ENCODE measurements at regions not wholly inside any gene's neighbourhood (a gene's known extent, or its start where the extent isn't known, plus 50 kb on each side); places are given as distances from the start of the nearest gene placed in this dataset.

GRCh38 chr2:74036010-74036409 is 51.3 kb downstream of the TET3 start:
- Histone ChIP-seq H3K9me3 (no peaks in the 10 kb centered on the region), H3K9me2 (no peaks in the 10 kb centered on the region), H4K20me1 (ENCODE audit: insufficient read depth) (0 out of 2 replicates have a peak, but pooled peaks cover 8% of the 10 kb centered on the region), H3K4me1 (ENCODE audit: control insufficient read depth in 1 of 2, insufficient read depth in 2 of 2, low read depth in 1 of 2, low read length in 1 of 2) (peaks cover 7 to 17% of the 10 kb centered on the region in 2 experiments; a peak in 3 of 4 replicates), H2AFZ (ENCODE audit: low read depth) (no peak overlapping the region), H3K27ac (ENCODE audit: low read depth in 2 of 2, low read length in 1 of 2) (no peak overlapping the region), H3K36me3 (replicated peaks in 1 of 2; ENCODE audit: control insufficient read depth in 1 of 2, insufficient read depth in 2 of 2, low read length in 1 of 2) (no peaks in the 10 kb centered on the region), H3K79me2 (ENCODE audit: insufficient read depth) (no peaks in the 10 kb centered on the region; the same call in 1 of the 2 replicates), H3K4me2 (no peak overlapping the region), H3K4me3 (ENCODE audit: low read depth in 2 of 2, low read length in 1 of 2) (no peak overlapping the region), H3F3A (replicated peaks; ENCODE audit: insufficient read depth) (no peaks in the 10 kb centered on the region), H3K27me3 (ENCODE audit: insufficient read depth) (no peaks in the 10 kb centered on the region), H3K9ac (no peak overlapping the region)
- CTCF ChIA-PET = no interaction called here
- DNase-seq = no peak
- TF ChIP-seq RCOR1 (IDR thresholded peaks at IDR 0.05; ENCODE audit: low read length) (no peak), TAF1 (IDR thresholded peaks at IDR 0.05; ENCODE audit: borderline replicate concordance, low read depth, low read length) (no peak), POLR2AphosphoS5 (IDR thresholded peaks at IDR 0.05; ENCODE audit: low read depth, low read length) (no peak), RFX5 (IDR thresholded peaks at IDR 0.05; ENCODE audit: low read length) (no peak), RXRA (IDR thresholded peaks at IDR 0.05; ENCODE audit: borderline replicate concordance, low read depth) (no peak), MXI1 (IDR thresholded peaks at IDR 0.05; ENCODE audit: low read depth, low read length) (no peak), ELF1 (IDR thresholded peaks at IDR 0.05) (no peak), SMC3 (IDR thresholded peaks at IDR 0.05; ENCODE audit: low read depth, low read length) (no peak), USF1 (IDR thresholded peaks at IDR 0.05; ENCODE audit: borderline replicate concordance, low read depth) (no peak), MAX (IDR thresholded peaks at IDR 0.05; ENCODE audit: low read depth) (no peak), CHD2 (IDR thresholded peaks at IDR 0.05; ENCODE audit: low read length, partially characterized antibody) (no peak), JUND (IDR thresholded peaks at IDR 0.05) (no peak), GABPA (IDR thresholded peaks at IDR 0.05; ENCODE audit: low read depth) (no peak), RAD21 (IDR thresholded peaks at IDR 0.05; ENCODE audit: low read length) (no peak), CTCF (IDR thresholded peaks at IDR 0.05) (no peak), NRF1 (IDR thresholded peaks at IDR 0.05; ENCODE audit: low read depth, low read length) (no peak)
- WGBS (ENCODE audit: low lambda C conversion rate) = 92% methylated on average over 7 of the region's 7 CpGs
- POLR2A ChIA-PET = no interaction called here

GRCh38 chr2:74036450-74037195 is 51.9 kb downstream of the TET3 start:
- CTCF ChIA-PET = no interaction called here
- H3K27me3 ChIP-seq (ENCODE audit: insufficient read depth) = no peaks in the 10 kb centered on the region
- H3K4me3 ChIP-seq (ENCODE audit: low read depth in 2 of 2, low read length in 1 of 2) = no peak overlapping the region
- no peak overlapping the region for H3K4me2 ChIP-seq
- whole genome bisulfite sequencing (ENCODE audit: low lambda C conversion rate) = 90% methylated on average over 4 of the region's 4 CpGs
- POLR2A ChIA-PET = no interaction called here
- H3K79me2 ChIP-seq (ENCODE audit: insufficient read depth) = no peaks in the 10 kb centered on the region; the same call in none of the 2 replicates
- no peak overlapping the region for H3K27ac ChIP-seq (ENCODE audit: low read depth in 2 of 2, low read length in 1 of 2)
- H2AFZ ChIP-seq (ENCODE audit: low read depth) = no peak overlapping the region
- DNase-seq = no peak
- no peak overlapping the region for H3K9ac ChIP-seq
- H3K9me3 ChIP-seq = no peaks in the 10 kb centered on the region
- H3F3A ChIP-seq (replicated peaks; ENCODE audit: insufficient read depth) = no peaks in the 10 kb centered on the region
- H3K9me2 ChIP-seq = no peaks in the 10 kb centered on the region
- H3K4me1 ChIP-seq (ENCODE audit: control insufficient read depth in 1 of 2, insufficient read depth in 2 of 2, low read depth in 1 of 2, low read length in 1 of 2) = peaks cover 7 to 10% of the 10 kb centered on the region in 2 experiments; a peak in 3 of 4 replicates
- H3K36me3 ChIP-seq (replicated peaks in 1 of 2; ENCODE audit: control insufficient read depth in 1 of 2, insufficient read depth in 2 of 2, low read length in 1 of 2) = no peaks in the 10 kb centered on the region
- 0 out of 2 replicates have a peak, but pooled peaks cover 11% of the 10 kb centered on the region for H4K20me1 ChIP-seq (ENCODE audit: insufficient read depth)
- no peak for TF ChIP-seq USF2 (IDR thresholded peaks at IDR 0.05; ENCODE audit: borderline replicate concordance, low read depth, low read length)
- no peak for TF ChIP-seq MEF2A (IDR thresholded peaks at IDR 0.05; ENCODE audit: borderline replicate concordance, low read depth)
- no peak for TF ChIP-seq PBX3 (IDR thresholded peaks at IDR 0.05)
- no peak for TF ChIP-seq ELF1 (IDR thresholded peaks at IDR 0.05)
- TF ChIP-seq NRF1 (IDR thresholded peaks at IDR 0.05; ENCODE audit: low read depth, low read length) = no peak
- TF ChIP-seq IRF3 (IDR thresholded peaks at IDR 0.05; ENCODE audit: low read depth, low read length) = no peak
- TF ChIP-seq TCF12 (IDR thresholded peaks at IDR 0.05) = no peak

Measured in SK-N-SH (cell line).